ENCODE measurements at regions not wholly inside any gene's neighbourhood (a gene's known extent, or its start where the extent isn't known, plus 50 kb on each side); places are given as distances from the start of the nearest gene placed in this dataset.

- in situ Hi-C loops (cut with HindIII; ENCODE audit: low sequenced_read_pairs) = no loop called here
Observed at GRCh38 chr6:12645941-12646340, 70.6 kb upstream of the PHACTR1 start.

GRCh38 chr6:12648171-12648570 lies 68.4 kb upstream of the PHACTR1 start:
- in situ Hi-C loops (cut with HindIII; ENCODE audit: low sequenced_read_pairs) = no loop called here

GRCh38 chr6:12649325-12649724 lies 67.2 kb upstream of the PHACTR1 start:
- in situ Hi-C loops (cut with HindIII; ENCODE audit: low sequenced_read_pairs) = no loop called here

GRCh38 chr6:12653486-12653885 lies 63.1 kb upstream of the PHACTR1 start:
- in situ Hi-C loops (cut with HindIII; ENCODE audit: low sequenced_read_pairs) = no loop called here

- in situ Hi-C loops (cut with HindIII; ENCODE audit: low sequenced_read_pairs) = no loop called here
Observed at GRCh38 chr6:12654107-12654506, 62.5 kb upstream of the PHACTR1 start.

- in situ Hi-C loops (cut with HindIII; ENCODE audit: low sequenced_read_pairs) = no loop called here
Observed at GRCh38 chr6:12654514-12654913, 62.1 kb upstream of the PHACTR1 start.

- in situ Hi-C loops (cut with HindIII; ENCODE audit: low sequenced_read_pairs) = no loop called here
Observed at GRCh38 chr6:12656906-12657305, 59.7 kb upstream of the PHACTR1 start.

GRCh38 chr6:12657884-12658283 lies 58.7 kb upstream of the PHACTR1 start:
- in situ Hi-C loops (cut with HindIII; ENCODE audit: low sequenced_read_pairs) = no loop called here

- in situ Hi-C loops (cut with HindIII; ENCODE audit: low sequenced_read_pairs) = no loop called here
Observed at GRCh38 chr6:12661432-12662089, 55.0 kb upstream of the PHACTR1 start.

All from DLD1 (cell line).